PC-3 (cell line): ENCODE measurements at regions not wholly inside any gene's neighbourhood (a gene's known extent, or its start where the extent isn't known, plus 50 kb on each side); places are given as distances from the start of the nearest gene placed in this dataset.

Experiments
- ATAC-seq: fragments of 200-7000 bp; cut with Tn5 transposase; 2 replicates; pipeline ENCODE4 v1.9.1; 2020; ENCODE audit warnings: mild to moderate bottlenecking, moderate library complexity
- BruUV-seq: library from RNA; stranded (reverse); fragments of 400-500 nt; replicated peaks from 2 replicates; lab custom pipeline; 2021; lab: Mats Ljungman, UMichigan
- CTCF ChIA-PET: fragments of 300-600 bp; sonication (Branson Sonifier 250); formaldehyde crosslinking; loops from one replicate; lab custom pipeline; 2022; ENCODE audit warnings: antibody characterized with exemption; lab: Charles Lee
- POLR2A ChIA-PET: fragments of 300-600 bp; sonication (Branson Sonifier 250); formaldehyde crosslinking; loops from one replicate; lab custom pipeline; 2022; ENCODE audit warnings: antibody characterized with exemption; ENCODE audit not compliant: unreplicated experiment; lab: Charles Lee
- DNase-seq: peaks from one replicate; pipeline ENCODE4 v3.0.0-alpha.2; 2015
- H2AFZ ChIP-seq: fragments of 300-600 bp; sonication (generic); 2 replicates; pipeline ENCODE4 v1.6.0; 2016; ENCODE audit warnings: antibody characterized with exemption, low read length
- H3F3A ChIP-seq: fragments of 300-600 bp; sonication (generic); one replicate; pipeline ENCODE4 v1.6.0; 2017; ENCODE audit warnings: antibody characterized with exemption, low read length, control low read depth, mild to moderate bottlenecking; ENCODE audit not compliant: unreplicated experiment
- H3K27ac ChIP-seq: fragments of 300-600 bp; sonication (generic); 2 replicates; pipeline ENCODE4 v1.5.1; 2016; ENCODE audit warnings: mild to moderate bottlenecking, low read length
- H3K27me3 ChIP-seq: fragments of 300-600 bp; sonication (generic); 2 replicates; pipeline ENCODE4 v1.6.1; 2016; ENCODE audit warnings: low read length, mixed read lengths
- H3K36me3 ChIP-seq: fragments of 300-600 bp; sonication (generic); 2 replicates; pipeline ENCODE4 v1.6.1; 2016; ENCODE audit warnings: low read depth, mixed run types, low read length, mixed read lengths
- H3K4me1 ChIP-seq: fragments of 300-600 bp; sonication (generic); 2 replicates; pipeline ENCODE4 v1.5.1; 2016; ENCODE audit warnings: low read length; ENCODE audit not compliant: insufficient read depth
- H3K4me2 ChIP-seq: fragments of 300-600 bp; sonication (generic); 2 replicates; pipeline ENCODE4 v1.6.0; 2016; ENCODE audit warnings: low read length
- H3K4me3 ChIP-seq: fragments of 300-600 bp; sonication (generic); 2 replicates; pipeline ENCODE4 v1.5.1; 2016; ENCODE audit warnings: mild to moderate bottlenecking, low read length, mixed read lengths
- H3K79me2 ChIP-seq: fragments of 300-600 bp; sonication (generic); 2 replicates; pipeline ENCODE4 v1.6.1; 2017; ENCODE audit warnings: low read length, mixed read lengths
- H3K9ac ChIP-seq: fragments of 300-600 bp; sonication (generic); 2 replicates; pipeline ENCODE4 v1.6.0; 2016; ENCODE audit warnings: mild to moderate bottlenecking, low read length
- H3K9me2 ChIP-seq: fragments of 300-600 bp; sonication (generic); replicated peaks from 2 replicates; pipeline ENCODE4 v1.6.1; 2016; ENCODE audit warnings: mixed run types, low read length, mixed read lengths
- H3K9me3 ChIP-seq: fragments of 300-600 bp; sonication (generic); 2 replicates; pipeline ENCODE4 v1.6.1; 2016; ENCODE audit warnings: low read length, mixed read lengths
- H4K20me1 ChIP-seq: fragments of 300-600 bp; sonication (generic); 2 replicates; pipeline ENCODE4 v1.6.1; 2016; ENCODE audit warnings: low read length, mixed read lengths
- CTCF ChIP-seq: fragments of 300-600 bp; sonication (generic); conservative IDR thresholded peaks from 2 replicates; pipeline ENCODE4 v1.5.1; 2017; ENCODE audit warnings: antibody characterized with exemption, low read depth, mild to moderate bottlenecking, low read length
- EZH2 ChIP-seq: fragments of 300-600 bp; sonication (generic); IDR thresholded peaks from one replicate; pipeline ENCODE4 v1.6.1; 2017; ENCODE audit warnings: antibody characterized with exemption, mild to moderate bottlenecking, low read length; ENCODE audit not compliant: unreplicated experiment
- EZH2phosphoT487 ChIP-seq: fragments of 300-600 bp; sonication (generic); IDR thresholded peaks from 2 replicates; pipeline ENCODE4 v1.6.1; 2018; ENCODE audit warnings: mild to moderate bottlenecking, antibody characterized with exemption, low read length, borderline replicate concordance
- intact Hi-C: fragments of 100-400 bp; cut with micrococcal nuclease; formaldehyde crosslinking; loops from 2 replicates; pipeline ENCODE4 v1.9.0; 2023

- no peak overlapping the region for H3K27ac ChIP-seq
- intact Hi-C loops, result no loop called here
- TF ChIP-seq EZH2phosphoT487 (no peak), EZH2 (no peak), CTCF (no peak)
- H3K9me2 ChIP-seq, result no peaks in the 10 kb centered on the region
- no peak overlapping the region for H3K4me3 ChIP-seq
- no TSS peak for BruUV-seq
- no peaks in the 10 kb centered on the region for H4K20me1 ChIP-seq
- H3F3A ChIP-seq, result no peaks in the 10 kb centered on the region
- H3K4me2 ChIP-seq, result no peak overlapping the region
- no peaks in the 10 kb centered on the region for H3K4me1 ChIP-seq
- H3K27me3 ChIP-seq, result no peaks in the 10 kb centered on the region
- H3K36me3 ChIP-seq, result no peaks in the 10 kb centered on the region
- H3K79me2 ChIP-seq, result no peaks in the 10 kb centered on the region
- no peak for ATAC-seq
- ChIA-PET CTCF (no interaction called here), POLR2A (no interaction called here)
- H3K9ac ChIP-seq, result no peak overlapping the region
- DNase-seq, result no peak
- H2AFZ ChIP-seq, result no peak overlapping the region
- no peaks in the 10 kb centered on the region for H3K9me3 ChIP-seq
Measured at GRCh38 chr10:21304198-21304597, 221.3 kb downstream of the SKIDA1 start.

GRCh38 chr10:21300551-21300950, 224.9 kb downstream of the SKIDA1 start:
- H3K9me2 ChIP-seq, result no peaks in the 10 kb centered on the region
- no peak overlapping the region for H3K4me3 ChIP-seq
- no peaks in the 10 kb centered on the region for H4K20me1 ChIP-seq
- no peaks in the 10 kb centered on the region for H3K79me2 ChIP-seq
- ChIA-PET POLR2A (no interaction called here), CTCF (no interaction called here)
- DNase-seq, result no peak
- BruUV-seq, result no TSS peak
- intact Hi-C loops, result no loop called here
- no peak for ATAC-seq
- H3K4me2 ChIP-seq, result no peak overlapping the region
- no peak overlapping the region for H3K9ac ChIP-seq
- no peaks in the 10 kb centered on the region for H3F3A ChIP-seq
- TF ChIP-seq EZH2phosphoT487 (no peak), CTCF (no peak), EZH2 (no peak)
- H3K4me1 ChIP-seq, result no peaks in the 10 kb centered on the region
- H3K36me3 ChIP-seq, result no peaks in the 10 kb centered on the region
- H3K27me3 ChIP-seq, result no peaks in the 10 kb centered on the region
- H2AFZ ChIP-seq, result no peak overlapping the region
- H3K9me3 ChIP-seq, result no peaks in the 10 kb centered on the region
- H3K27ac ChIP-seq, result no peak overlapping the region

GRCh38 chr10:21299330-21299729, 226.2 kb downstream of the SKIDA1 start:
- TF ChIP-seq CTCF (no peak), EZH2phosphoT487 (no peak), EZH2 (no peak)
- Histone ChIP-seq H3F3A (no peaks in the 10 kb centered on the region), H3K4me3 (no peak overlapping the region), H3K79me2 (no peaks in the 10 kb centered on the region), H3K4me1 (no peaks in the 10 kb centered on the region; the same call in 1 of the 2 replicates), H3K4me2 (no peak overlapping the region), H3K9me2 (no peaks in the 10 kb centered on the region), H3K36me3 (no peaks in the 10 kb centered on the region), H2AFZ (no peak overlapping the region), H4K20me1 (no peaks in the 10 kb centered on the region), H3K9me3 (no peaks in the 10 kb centered on the region), H3K27me3 (no peaks in the 10 kb centered on the region), H3K9ac (no peak overlapping the region), H3K27ac (no peak overlapping the region)
- CTCF ChIA-PET, result no interaction called here
- ATAC-seq, result no peak
- DNase-seq, result no peak
- BruUV-seq, result no TSS peak
- intact Hi-C loops, result no loop called here
- POLR2A ChIA-PET, result no interaction called here
